Activated CD8-positive, alpha-beta memory T cell treated with anti-CD3 and anti-CD28 coated beads, Interleukin-2, amount 10 ng/mL, durations not matched to agents 7 days and 5 days (primary cell): ENCODE measurements at regions not wholly inside any gene's neighbourhood (a gene's known extent, or its start where the extent isn't known, plus 50 kb on each side); places are given as distances from the start of the nearest gene placed in this dataset.

ENCODE experiments used
- ATAC-seq: fragments of 150-1000 bp; cut with Tn5 transposase; one replicate; pipeline ENCODE4 v1.10.0; 2021; ENCODE audit warnings: moderate library complexity
- CTCF ChIA-PET: fragments of 350-600 bp; sonication (Branson Sonifier 250); formaldehyde crosslinking; loops from one replicate; lab custom pipeline; 2021; ENCODE audit warnings: antibody characterized with exemption; lab: Charles Lee
- DNase-seq: peaks from one replicate; pipeline ENCODE4 v3.0.0-alpha.2; 2020
- H3K27ac Mint-ChIP-seq: one replicate; pipeline ENCODE4 v1.8.0; 2021; ENCODE audit warnings: mild to moderate bottlenecking, mixed read lengths
- H3K27me3 Mint-ChIP-seq: one replicate; pipeline ENCODE4 v1.8.0; 2021; ENCODE audit warnings: mixed read lengths
- H3K36me3 Mint-ChIP-seq: one replicate; pipeline ENCODE4 v1.8.0; 2021; ENCODE audit warnings: mild to moderate bottlenecking, mixed read lengths
- H3K4me1 Mint-ChIP-seq: one replicate; pipeline ENCODE4 v1.8.0; 2021; ENCODE audit warnings: mixed read lengths
- H3K4me3 Mint-ChIP-seq: one replicate; pipeline ENCODE4 v1.8.0; 2021; ENCODE audit warnings: mild to moderate bottlenecking, moderate library complexity, mixed read lengths
- H3K9me3 Mint-ChIP-seq: one replicate; pipeline ENCODE4 v1.8.0; 2022; ENCODE audit warnings: low read depth, mixed read lengths

GRCh38 chr22:34070051-34070450 lies 149.8 kb upstream of the LARGE1 start:
- CTCF ChIA-PET, result no interaction called here

GRCh38 chr22:34070531-34070930 lies 150.3 kb upstream of the LARGE1 start:
- Mint-ChIP-seq H3K4me1 (no peaks in the 10 kb centered on the region), H3K4me3 (no peak overlapping the region), H3K36me3 (no peaks in the 10 kb centered on the region), H3K9me3 (peaks cover 8% of the 10 kb centered on the region), H3K27me3 (no peaks in the 10 kb centered on the region), H3K27ac (no peak overlapping the region)
- CTCF ChIA-PET, result no interaction called here
- no peak for ATAC-seq
- DNase-seq, result no peak

More at GRCh38 chr22:34070051-34070450, 149.8 kb upstream of the LARGE1 start:
- peaks cover 9% of the 10 kb centered on the region for H3K9me3 Mint-ChIP-seq
- H3K36me3 Mint-ChIP-seq, result no peaks in the 10 kb centered on the region
- ATAC-seq (no peak), DNase-seq (no peak)
- no peaks in the 10 kb centered on the region for H3K4me1 Mint-ChIP-seq
- no peaks in the 10 kb centered on the region for H3K27me3 Mint-ChIP-seq
- H3K4me3 Mint-ChIP-seq, result no peak overlapping the region
- no peak overlapping the region for H3K27ac Mint-ChIP-seq

GRCh38 chr22:34072585-34072984 lies 152.3 kb upstream of the LARGE1 start:
- ATAC-seq (no peak), DNase-seq (no peak)
- Mint-ChIP-seq H3K27ac (no peak overlapping the region), H3K4me1 (no peaks in the 10 kb centered on the region), H3K4me3 (no peak overlapping the region), H3K9me3 (peaks cover 4% of the 10 kb centered on the region), H3K36me3 (no peaks in the 10 kb centered on the region), H3K27me3 (no peaks in the 10 kb centered on the region)
- CTCF ChIA-PET, result no interaction called here

- ATAC-seq (no peak), DNase-seq (no peak)
- no peak overlapping the region for H3K27ac Mint-ChIP-seq
- H3K4me1 Mint-ChIP-seq, result no peaks in the 10 kb centered on the region
- peaks cover 8% of the 10 kb centered on the region for H3K9me3 Mint-ChIP-seq
- no peaks in the 10 kb centered on the region for H3K36me3 Mint-ChIP-seq
- CTCF ChIA-PET, result no interaction called here
- no peak overlapping the region for H3K4me3 Mint-ChIP-seq
- no peaks in the 10 kb centered on the region for H3K27me3 Mint-ChIP-seq
Observed at GRCh38 chr22:34080433-34080832, 160.2 kb upstream of the LARGE1 start.

- H3K9me3 Mint-ChIP-seq, result peaks cover 17% of the 10 kb centered on the region
- no peaks in the 10 kb centered on the region for H3K36me3 Mint-ChIP-seq
- H3K27ac Mint-ChIP-seq, result no peak overlapping the region
- no peaks in the 10 kb centered on the region for H3K27me3 Mint-ChIP-seq
- no peaks in the 10 kb centered on the region for H3K4me1 Mint-ChIP-seq
- CTCF ChIA-PET, result no interaction called here
- no peak overlapping the region for H3K4me3 Mint-ChIP-seq
- DNase-seq (no peak), ATAC-seq (no peak)
Observed at GRCh38 chr22:34096770-34097169, 176.5 kb upstream of the LARGE1 start.

- Mint-ChIP-seq H3K27me3 (no peaks in the 10 kb centered on the region), H3K4me1 (no peaks in the 10 kb centered on the region), H3K9me3 (peaks cover 17% of the 10 kb centered on the region), H3K4me3 (no peak overlapping the region), H3K27ac (no peak overlapping the region), H3K36me3 (no peaks in the 10 kb centered on the region)
- no peak for DNase-seq
- no peak for ATAC-seq
- CTCF ChIA-PET, result no interaction called here
Observed at GRCh38 chr22:34099278-34099677, 179.0 kb upstream of the LARGE1 start.

- H3K27me3 Mint-ChIP-seq, result no peaks in the 10 kb centered on the region
- H3K36me3 Mint-ChIP-seq, result no peaks in the 10 kb centered on the region
- no peak overlapping the region for H3K4me3 Mint-ChIP-seq
- no peak for DNase-seq
- no peak overlapping the region for H3K27ac Mint-ChIP-seq
- ATAC-seq, result no peak
- H3K9me3 Mint-ChIP-seq, result peaks cover 16% of the 10 kb centered on the region
- H3K4me1 Mint-ChIP-seq, result no peaks in the 10 kb centered on the region
- CTCF ChIA-PET, result no interaction called here
Observed at GRCh38 chr22:34102633-34103032, 182.4 kb upstream of the LARGE1 start.

GRCh38 chr22:34105461-34106062 lies 185.3 kb upstream of the LARGE1 start:
- ATAC-seq, result no peak
- H3K4me1 Mint-ChIP-seq, result no peaks in the 10 kb centered on the region
- H3K9me3 Mint-ChIP-seq, result peaks cover 13% of the 10 kb centered on the region
- no peak overlapping the region for H3K4me3 Mint-ChIP-seq
- no peak for DNase-seq
- no peaks in the 10 kb centered on the region for H3K36me3 Mint-ChIP-seq
- CTCF ChIA-PET, result no interaction called here
- no peak overlapping the region for H3K27ac Mint-ChIP-seq
- H3K27me3 Mint-ChIP-seq, result no peaks in the 10 kb centered on the region

GRCh38 chr22:34108168-34108567 lies 187.9 kb upstream of the LARGE1 start:
- H3K27ac Mint-ChIP-seq, result no peak overlapping the region
- H3K4me3 Mint-ChIP-seq, result no peak overlapping the region
- ATAC-seq (no peak), DNase-seq (no peak)
- no peaks in the 10 kb centered on the region for H3K4me1 Mint-ChIP-seq
- no peaks in the 10 kb centered on the region for H3K27me3 Mint-ChIP-seq
- H3K36me3 Mint-ChIP-seq, result no peaks in the 10 kb centered on the region
- peaks cover 8% of the 10 kb centered on the region for H3K9me3 Mint-ChIP-seq
- CTCF ChIA-PET, result no interaction called here

GRCh38 chr22:34111210-34111824 lies 191.0 kb upstream of the LARGE1 start:
- DNase-seq, result no peak
- no peak overlapping the region for H3K27ac Mint-ChIP-seq
- H3K36me3 Mint-ChIP-seq, result no peaks in the 10 kb centered on the region

GRCh38 chr22:34113381-34113780 lies 193.1 kb upstream of the LARGE1 start:
- CTCF ChIA-PET, result no interaction called here
- H3K27me3 Mint-ChIP-seq, result no peaks in the 10 kb centered on the region
- no peak for ATAC-seq

More at GRCh38 chr22:34111210-34111824, 191.0 kb upstream of the LARGE1 start:
- no peak for ATAC-seq
- no peak overlapping the region for H3K4me3 Mint-ChIP-seq
- no peaks in the 10 kb centered on the region for H3K27me3 Mint-ChIP-seq
- CTCF ChIA-PET, result no interaction called here
- no peaks in the 10 kb centered on the region for H3K4me1 Mint-ChIP-seq
- H3K9me3 Mint-ChIP-seq, result no peaks in the 10 kb centered on the region

GRCh38 chr22:34114406-34114805 lies 194.1 kb upstream of the LARGE1 start:
- no peak for ATAC-seq
- Mint-ChIP-seq H3K4me1 (no peaks in the 10 kb centered on the region), H3K27ac (no peak overlapping the region), H3K36me3 (no peaks in the 10 kb centered on the region), H3K4me3 (no peak overlapping the region), H3K27me3 (no peaks in the 10 kb centered on the region), H3K9me3 (peaks cover 2% of the 10 kb centered on the region)
- DNase-seq, result no peak
- CTCF ChIA-PET, result no interaction called here

More at GRCh38 chr22:34113381-34113780, 193.1 kb upstream of the LARGE1 start:
- Mint-ChIP-seq H3K4me1 (no peaks in the 10 kb centered on the region), H3K36me3 (no peaks in the 10 kb centered on the region), H3K27ac (no peak overlapping the region), H3K4me3 (no peak overlapping the region), H3K9me3 (peaks cover 2% of the 10 kb centered on the region)
- no peak for DNase-seq

- H3K4me3 Mint-ChIP-seq, result no peak overlapping the region
- no peaks in the 10 kb centered on the region for H3K36me3 Mint-ChIP-seq
- no peak overlapping the region for H3K27ac Mint-ChIP-seq
- peaks cover 2% of the 10 kb centered on the region for H3K9me3 Mint-ChIP-seq
- DNase-seq (no peak), ATAC-seq (no peak)
- H3K27me3 Mint-ChIP-seq, result no peaks in the 10 kb centered on the region
- H3K4me1 Mint-ChIP-seq, result no peaks in the 10 kb centered on the region
- CTCF ChIA-PET, result no interaction called here
Observed at GRCh38 chr22:34115722-34116121, 195.4 kb upstream of the LARGE1 start.

GRCh38 chr22:34116126-34116525 lies 195.8 kb upstream of the LARGE1 start:
- H3K9me3 Mint-ChIP-seq, result peaks cover 2% of the 10 kb centered on the region
- H3K4me1 Mint-ChIP-seq, result no peaks in the 10 kb centered on the region
- H3K27ac Mint-ChIP-seq, result no peak overlapping the region
- DNase-seq (no peak), ATAC-seq (no peak)
- no peaks in the 10 kb centered on the region for H3K36me3 Mint-ChIP-seq
- no peaks in the 10 kb centered on the region for H3K27me3 Mint-ChIP-seq
- H3K4me3 Mint-ChIP-seq, result no peak overlapping the region
- CTCF ChIA-PET, result no interaction called here
